ENCODE measurements at regions not wholly inside any gene's neighbourhood (a gene's known extent, or its start where the extent isn't known, plus 50 kb on each side); places are given as distances from the start of the nearest gene placed in this dataset.

- TF ChIP-seq CTCF (conservative IDR thresholded peaks at IDR 0.05), result no peak
- no peak for TF ChIP-seq ZFX (IDR thresholded peaks at IDR 0.05)
These were observed 303.9 kb downstream of the CBLN4 start for GRCh38 chr20:55701467-55701866.
